NT2/D1 (cell line): ENCODE measurements at regions not wholly inside any gene's neighbourhood (a gene's known extent, or its start where the extent isn't known, plus 50 kb on each side); places are given as distances from the start of the nearest gene placed in this dataset.
"Not testable (repeated sequence)": the region's sequence is repeated elsewhere in the genome, so short reads cannot be mapped to it uniquely, and the experiment has no call there.

ENCODE experiments used
- SUZ12 ChIP-seq: IDR thresholded peaks from 2 replicates; pipeline ENCODE4 v1.6.1; 2011; ENCODE audit not compliant: insufficient read length, insufficient read depth; ENCODE audit errors: extremely low read depth
- YY1 ChIP-seq: IDR thresholded peaks from 2 replicates; pipeline ENCODE4 v1.6.1; 2011; ENCODE audit not compliant: insufficient read length, insufficient read depth
- ZNF274 ChIP-seq: IDR thresholded peaks from 2 replicates; pipeline ENCODE4 v1.6.1; 2011; ENCODE audit warnings: mild to moderate bottlenecking, low read depth, low read length

- TF ChIP-seq YY1, SUZ12, ZNF274: not testable (repeated sequence)
Measured at GRCh38 chr16:29349966-29350365, 56.5 kb downstream of the NPIPB11 start.
